K562 (cell line): ENCODE measurements at regions not wholly inside any gene's neighbourhood (a gene's known extent, or its start where the extent isn't known, plus 50 kb on each side); places are given as distances from the start of the nearest gene placed in this dataset.
"Not testable (repeated sequence)": the region's sequence is repeated elsewhere in the genome, so short reads cannot be mapped to it uniquely, and the experiment has no call there.

ENCODE experiments used
- ATAC-seq: fragments of 200-7000 bp; cut with Tn5 transposase; 3 replicates; pipeline ENCODE4 v1.9.1; 2020; ENCODE audit warnings: moderate library complexity
- BruUV-seq: library from RNA; stranded (reverse); fragments of 400-500 nt; replicated peaks from 2 replicates; lab custom pipeline; 2021; lab: Mats Ljungman, UMichigan
- CTCF ChIA-PET: fragments of 300-600 bp; formaldehyde crosslinking; extraction: SDS; loops from one replicate; lab custom pipeline; 2021; ENCODE audit warnings: low intra/inter-chr PET ratio; lab: Yijun Ruan, JAX
- POLR2A ChIA-PET: fragments of 300-600, 350-650 bp; sonication (Branson Sonifier 250); formaldehyde crosslinking; extraction: SDS; loops from one replicate; lab custom pipeline; 2021; ENCODE audit warnings: antibody characterized with exemption, inconsistent platforms; lab: Yijun Ruan, JAX
- DNase-seq, 4 experiments: peaks; one replicate each; pipeline versions ENCODE4 v3.0.0 to v3.0.0-alpha.2; 2011 to 2018; ENCODE audit warnings: low spot score in 3 of 4, mixed read lengths in 3 of 4; ENCODE audit errors: extremely low read depth in 1 of 4
- FAIRE-seq: peaks from 2 replicates; lab custom pipeline; 2011; peaks lifted over from hg19 to GRCh38; lab: Jason Lieb, UNC
- H2AFZ ChIP-seq: 2 replicates; pipeline ENCODE4 v1.6.0; 2011; ENCODE audit warnings: low read depth, low read length, control low read depth, inconsistent platforms
- H3K27ac ChIP-seq: fragments of 200-600 bp; 3 replicates; pipeline ENCODE4 v1.8.0; 2011; ENCODE audit warnings: low read depth, mild to moderate bottlenecking, control low read depth, inconsistent platforms, low read length, moderate library complexity, mixed read lengths; ENCODE audit errors: extremely low read depth
- H3K27me3 ChIP-seq, 2 experiments: fragments of 300-600 bp in 1 of 2; 2 replicates in 1 of 2; 3 replicates in 1 of 2; pipeline versions ENCODE4 v1.6.0 to v1.8.0; 2011; ENCODE audit warnings: inconsistent platforms in 2 of 2, low read length in 2 of 2, mild to moderate bottlenecking in 1 of 2, mixed read lengths in 1 of 2, moderate library complexity in 1 of 2; ENCODE audit not compliant: control insufficient read depth in 2 of 2, insufficient read depth in 2 of 2
- H3K36me3 ChIP-seq: fragments of 300-600 bp; 3 replicates; pipeline ENCODE4 v1.8.0; 2011; ENCODE audit warnings: mild to moderate bottlenecking, low read length, inconsistent platforms; ENCODE audit not compliant: control insufficient read depth, insufficient read depth
- H3K4me1 ChIP-seq, 2 experiments: fragments of 200-600 bp in 1 of 2; replicated peaks in 1 of 2; 2 replicates in 1 of 2; 3 replicates in 1 of 2; pipeline versions ENCODE4 v1.5.1 to v1.8.0; 2011; ENCODE audit warnings: inconsistent platforms in 2 of 2, low read length in 2 of 2, mild to moderate bottlenecking in 1 of 2, mixed read lengths in 1 of 2, moderate library complexity in 1 of 2; ENCODE audit not compliant: control insufficient read depth in 2 of 2, insufficient read depth in 2 of 2
- H3K4me2 ChIP-seq: 2 replicates; pipeline ENCODE4 v1.6.1; 2011; ENCODE audit warnings: low read length, control low read depth, inconsistent platforms, mixed read lengths; ENCODE audit not compliant: insufficient read depth
- H3K4me3 ChIP-seq: fragments of 200-600 bp; sonication (generic), shearing (Covaris generic); 2 replicates; pipeline ENCODE4 v1.5.1; 2016; ENCODE audit warnings: control low read depth, inconsistent platforms
- H3K79me2 ChIP-seq: fragments of 200-600 bp; 3 replicates; pipeline ENCODE4 v1.8.0; 2011; ENCODE audit warnings: low read length, inconsistent platforms; ENCODE audit not compliant: control insufficient read depth, insufficient read depth
- H3K9ac ChIP-seq, 2 experiments: 2 replicates each; pipeline versions ENCODE4 v1.6.0 to v1.6.1; 2011; ENCODE audit warnings: low read depth in 2 of 2, low read length in 2 of 2, control low read depth in 1 of 2, inconsistent platforms in 1 of 2, mild to moderate bottlenecking in 1 of 2, mixed read lengths in 1 of 2; ENCODE audit not compliant: insufficient read depth in 1 of 2
- H3K9me1 ChIP-seq: one replicate; pipeline ENCODE4 v1.6.0; 2011; ENCODE audit warnings: inconsistent platforms, mild to moderate bottlenecking, low read length, moderate library complexity; ENCODE audit not compliant: control insufficient read depth, insufficient read depth
- H3K9me3 ChIP-seq: replicated peaks from 2 replicates; pipeline ENCODE4 v1.5.1; 2011; ENCODE audit warnings: low read depth, low read length, inconsistent platforms; ENCODE audit not compliant: control insufficient read depth, insufficient read depth
- H4K20me1 ChIP-seq: replicated peaks from 2 replicates; pipeline ENCODE4 v1.6.1; 2011; ENCODE audit warnings: low read length, inconsistent platforms, mixed read lengths; ENCODE audit not compliant: control insufficient read depth, insufficient read depth
- CC2D1A ChIP-seq: fragments of 450-650 bp; IDR thresholded peaks from 2 replicates; pipeline ENCODE4 v1.6.1; 2017; ENCODE audit warnings: mild to moderate bottlenecking
- EGR1 ChIP-seq: fragments of 450-650 bp; conservative IDR thresholded peaks from 2 replicates; pipeline ENCODE4 v1.6.1; 2017; ENCODE audit warnings: mild to moderate bottlenecking
- MYC ChIP-seq, 2 experiments: fragments of 250-450 bp in 1 of 2; sonication (Bioruptor Pico) in 1 of 2; IDR thresholded peaks; 2 replicates each; pipeline versions ENCODE4 v1.5.1 to v1.6.1; 2012 to 2021; ENCODE audit warnings: low read depth in 2 of 2, borderline replicate concordance in 1 of 2, improper control_type of control experiment in 1 of 2, low read length in 1 of 2, mild to moderate bottlenecking in 1 of 2, moderate library complexity in 1 of 2
- NR2F6 ChIP-seq: fragments of 450-650 bp; formaldehyde crosslinking; IDR thresholded peaks from 2 replicates; pipeline ENCODE4 v1.4.0; 2020; ENCODE audit warnings: mild to moderate bottlenecking
- RBM25 ChIP-seq: fragments of 200-400 bp; formaldehyde crosslinking; IDR thresholded peaks from 2 replicates; pipeline ENCODE4 v1.6.1; 2018; ENCODE audit warnings: low read length, low read depth, moderate library complexity; ENCODE audit not compliant: severe bottlenecking
- SIX5 ChIP-seq, 2 experiments: IDR thresholded peaks; 2 replicates each; pipeline ENCODE4 v1.6.1; 2011; ENCODE audit warnings: low read length in 2 of 2, borderline replicate concordance in 1 of 2, low read depth in 1 of 2, mild to moderate bottlenecking in 1 of 2, moderate library complexity in 1 of 2; ENCODE audit not compliant: insufficient read depth in 1 of 2
- ZNF133 ChIP-seq: fragments of 250-450 bp; sonication (Bioruptor Pico); IDR thresholded peaks from 2 replicates; pipeline ENCODE4 v1.4.0; 2020; ENCODE audit warnings: mild to moderate bottlenecking
- ZNF146 ChIP-seq: IDR thresholded peaks from one replicate; pipeline ENCODE4 v1.6.1; 2018; ENCODE audit warnings: missing compliant biosample characterization; ENCODE audit not compliant: unreplicated experiment
- WGBS: fragments of 100-300 bp; shearing (Covaris generic); methylation state at CpG from one replicate; pipeline ENCODE4 v1.1.6; 2016; ENCODE audit warnings: low coverage, mixed read lengths; ENCODE audit not compliant: insufficient coverage; ENCODE audit errors: missing lambda C conversion rate; 5-methylcytosine and 5-hydroxymethylcytosine counted together
- in situ Hi-C: fragments of 300-500 bp; cut with MboI; formaldehyde crosslinking; loops from 4 replicates; pipeline ENCODE4 v1.15.0; 2018; ENCODE audit warnings: inconsistent platforms, mixed read lengths
- intact Hi-C: fragments of 100-400 bp; cut with micrococcal nuclease; formaldehyde crosslinking; loops from 2 replicates; pipeline ENCODE4 v1.14.2; 2022
- TF ChIP-seq, protein P1 (sequence below): sonication (generic); formaldehyde crosslinking; IDR thresholded peaks from 2 replicates; pipeline ENCODE4 v1.8.0; 2023; ENCODE audit warnings: mild to moderate bottlenecking, missing genetic modification reagents

- POLR2A ChIA-PET, in situ Hi-C loops: not testable (repeated sequence)
Measured at GRCh38 chr4:179736820-179737219, 2294.6 kb upstream of the AGA start.

GRCh38 chr4:179738822-179739221 lies 2296.6 kb upstream of the AGA start:
- no peaks in the 10 kb centered on the region for H3K9me3 ChIP-seq
- H3K9me1 ChIP-seq = no peaks in the 10 kb centered on the region
- no peaks in the 10 kb centered on the region for H3K79me2 ChIP-seq
- no peak for FAIRE-seq
- H4K20me1 ChIP-seq = no peaks in the 10 kb centered on the region
- no peaks in the 10 kb centered on the region for H3K4me1 ChIP-seq
- intact Hi-C loops = no loop called here
- H3K27me3 ChIP-seq = no peaks in the 10 kb centered on the region
- no peaks in the 10 kb centered on the region for H3K36me3 ChIP-seq
- POLR2A ChIA-PET = no interaction called here
- BruUV-seq = no TSS peak
- TF ChIP-seq NR2F6 (CRISPR knock-in tag) (no peak), CC2D1A (no peak), SIX5 (IDR thresholded peaks at IDR 0.05; ENCODE audit: borderline replicate concordance in 1 of 2, insufficient read depth in 1 of 2, low read depth in 1 of 2, low read length in 2 of 2) (no peak), ZNF133 (CRISPR knock-in tag) (no peak), MYC (IDR thresholded peaks at IDR 0.05; ENCODE audit: low read depth, low read length) (no peak), MYC (CRISPR knock-in tag; IDR thresholded peaks at IDR 0.05; ENCODE audit: borderline replicate concordance, low read depth) (no peak), EGR1 (no peak)
- TF ChIP-seq, protein P1, sequence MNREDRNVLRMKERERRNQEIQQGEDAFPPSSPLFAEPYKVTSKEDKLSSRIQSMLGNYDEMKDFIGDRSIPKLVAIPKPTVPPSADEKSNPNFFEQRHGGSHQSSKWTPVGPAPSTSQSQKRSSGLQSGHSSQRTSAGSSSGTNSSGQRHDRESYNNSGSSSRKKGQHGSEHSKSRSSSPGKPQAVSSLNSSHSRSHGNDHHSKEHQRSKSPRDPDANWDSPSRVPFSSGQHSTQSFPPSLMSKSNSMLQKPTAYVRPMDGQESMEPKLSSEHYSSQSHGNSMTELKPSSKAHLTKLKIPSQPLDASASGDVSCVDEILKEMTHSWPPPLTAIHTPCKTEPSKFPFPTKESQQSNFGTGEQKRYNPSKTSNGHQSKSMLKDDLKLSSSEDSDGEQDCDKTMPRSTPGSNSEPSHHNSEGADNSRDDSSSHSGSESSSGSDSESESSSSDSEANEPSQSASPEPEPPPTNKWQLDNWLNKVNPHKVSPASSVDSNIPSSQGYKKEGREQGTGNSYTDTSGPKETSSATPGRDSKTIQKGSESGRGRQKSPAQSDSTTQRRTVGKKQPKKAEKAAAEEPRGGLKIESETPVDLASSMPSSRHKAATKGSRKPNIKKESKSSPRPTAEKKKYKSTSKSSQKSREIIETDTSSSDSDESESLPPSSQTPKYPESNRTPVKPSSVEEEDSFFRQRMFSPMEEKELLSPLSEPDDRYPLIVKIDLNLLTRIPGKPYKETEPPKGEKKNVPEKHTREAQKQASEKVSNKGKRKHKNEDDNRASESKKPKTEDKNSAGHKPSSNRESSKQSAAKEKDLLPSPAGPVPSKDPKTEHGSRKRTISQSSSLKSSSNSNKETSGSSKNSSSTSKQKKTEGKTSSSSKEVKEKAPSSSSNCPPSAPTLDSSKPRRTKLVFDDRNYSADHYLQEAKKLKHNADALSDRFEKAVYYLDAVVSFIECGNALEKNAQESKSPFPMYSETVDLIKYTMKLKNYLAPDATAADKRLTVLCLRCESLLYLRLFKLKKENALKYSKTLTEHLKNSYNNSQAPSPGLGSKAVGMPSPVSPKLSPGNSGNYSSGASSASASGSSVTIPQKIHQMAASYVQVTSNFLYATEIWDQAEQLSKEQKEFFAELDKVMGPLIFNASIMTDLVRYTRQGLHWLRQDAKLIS = no peak
- CTCF ChIA-PET = no interaction called here
- in situ Hi-C loops = no loop called here
- 8% methylated on average over 3 of the region's 3 CpGs for WGBS
- H3K4me3 ChIP-seq = no peak overlapping the region
- no peak overlapping the region for H3K9ac ChIP-seq
- no peak overlapping the region for H2AFZ ChIP-seq
- DNase-seq = no peak
- no peak overlapping the region for H3K4me2 ChIP-seq
- ATAC-seq = no peak
- H3K27ac ChIP-seq = no peak overlapping the region

More at GRCh38 chr4:179736820-179737219, 2294.6 kb upstream of the AGA start:
- H3K27ac ChIP-seq, ATAC-seq, H4K20me1 ChIP-seq, H3K4me3 ChIP-seq, H3K9ac ChIP-seq, H3K4me2 ChIP-seq, H2AFZ ChIP-seq, DNase-seq, FAIRE-seq, intact Hi-C loops, H3K36me3 ChIP-seq, H3K27me3 ChIP-seq, H3K9me3 ChIP-seq, H3K4me1 ChIP-seq, BruUV-seq, CTCF ChIA-PET, H3K9me1 ChIP-seq, H3K79me2 ChIP-seq: not testable (repeated sequence)
- peak; percentile 10 for TF ChIP-seq RBM25
- TF ChIP-seq ZNF146 = peak; percentile 56
- 3% methylated on average over 6 of the region's 6 CpGs for WGBS
